ENCODE measurements at regions not wholly inside any gene's neighbourhood (a gene's known extent, or its start where the extent isn't known, plus 50 kb on each side); places are given as distances from the start of the nearest gene placed in this dataset.

DNA sequence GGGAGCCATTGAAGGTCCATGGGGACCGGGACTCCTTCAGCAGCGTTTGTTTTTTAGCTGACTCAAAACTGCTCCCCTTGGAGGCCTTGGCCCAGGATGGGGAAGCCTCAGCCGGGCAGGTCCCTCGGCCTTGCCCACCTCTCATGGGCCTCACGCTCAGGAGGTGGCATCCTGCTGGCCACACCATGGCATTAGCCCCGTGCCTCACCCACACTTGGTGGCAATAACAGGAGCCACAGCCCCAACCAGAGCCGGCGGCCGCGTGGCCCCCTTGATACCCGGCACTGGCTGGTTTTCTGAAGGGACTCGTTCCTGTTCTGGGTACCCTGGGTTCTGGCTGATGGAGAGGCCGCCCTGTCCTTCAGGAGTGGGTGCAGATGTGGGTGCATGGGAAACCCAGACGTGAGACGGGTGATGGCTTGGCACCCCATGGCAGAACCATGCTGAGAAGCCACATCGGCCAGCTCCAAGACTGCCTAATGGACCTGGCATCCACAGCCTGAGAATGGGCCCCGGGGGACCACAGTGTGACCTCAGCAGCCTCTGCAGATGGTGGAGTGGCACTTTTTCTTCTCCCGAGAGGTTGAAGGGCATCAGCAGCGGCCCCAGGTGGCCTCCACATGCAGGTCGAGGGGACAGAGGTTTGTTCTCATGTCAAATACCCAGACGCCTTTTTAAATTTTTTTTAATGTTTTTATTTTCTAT lies 49.8 kb upstream of the PPARA start:
- no peak for TF ChIP-seq CTCF (IDR thresholded peaks at IDR 0.05; ENCODE audit: low read length)
- no peak for TF ChIP-seq EZH2 (IDR thresholded peaks at IDR 0.05; ENCODE audit: borderline replicate concordance, low read length)

Measured in OCI-LY1 (cell line).